LHCN-M2 (cell line): ENCODE measurements at regions not wholly inside any gene's neighbourhood (a gene's known extent, or its start where the extent isn't known, plus 50 kb on each side); places are given as distances from the start of the nearest gene placed in this dataset.

Source experiments
- DNase-seq: peaks from one replicate; pipeline ENCODE4 v3.0.0-alpha.2; 2012; ENCODE audit warnings: low read depth

GRCh38 chr9:89745601-89746376, 141.0 kb downstream of the GADD45G start:
- DNase-seq = no peak

GRCh38 chr9:89746385-89747116, 141.7 kb downstream of the GADD45G start:
- DNase-seq = no peak

- no peak for DNase-seq
These were observed 142.8 kb downstream of the GADD45G start for GRCh38 chr9:89747596-89747995.

GRCh38 chr9:89748021-89748670, 143.3 kb downstream of the GADD45G start:
- DNase-seq = no peak

- no peak for DNase-seq
These were observed 144.2 kb downstream of the GADD45G start for GRCh38 chr9:89748831-89749499.

GRCh38 chr9:89749500-89750116, 144.8 kb downstream of the GADD45G start:
- no peak for DNase-seq

- DNase-seq = no peak
These were observed 145.4 kb downstream of the GADD45G start for GRCh38 chr9:89750117-89750791.

- no peak for DNase-seq
These were observed 146.4 kb downstream of the GADD45G start for GRCh38 chr9:89751079-89751825.

- no peak for DNase-seq
These were observed 147.3 kb downstream of the GADD45G start for GRCh38 chr9:89752154-89752553.

GRCh38 chr9:89753472-89754055, 148.8 kb downstream of the GADD45G start:
- DNase-seq = no peak

GRCh38 chr9:89754193-89754592, 149.4 kb downstream of the GADD45G start:
- DNase-seq = no peak

GRCh38 chr9:89755821-89756220, 151.0 kb downstream of the GADD45G start:
- DNase-seq = no peak

- DNase-seq = no peak
These were observed 152.2 kb downstream of the GADD45G start for GRCh38 chr9:89756891-89757537.

GRCh38 chr9:89757776-89758528, 153.1 kb downstream of the GADD45G start:
- DNase-seq = no peak

- DNase-seq = no peak
These were observed 154.8 kb downstream of the GADD45G start for GRCh38 chr9:89759572-89759971.

GRCh38 chr9:89760123-89760522, 155.3 kb downstream of the GADD45G start:
- no peak for DNase-seq

GRCh38 chr9:89764217-89764616, 159.4 kb downstream of the GADD45G start:
- no peak for DNase-seq

- DNase-seq = no peak
These were observed 160.6 kb downstream of the GADD45G start for GRCh38 chr9:89765211-89765946.
